NCI-H524 treated with DMSO at 0.1 percent for 48 hours (cell line): ENCODE measurements at regions not wholly inside any gene's neighbourhood (a gene's known extent, or its start where the extent isn't known, plus 50 kb on each side); places are given as distances from the start of the nearest gene placed in this dataset.
"Not testable (repeated sequence)": the region's sequence is repeated elsewhere in the genome, so short reads cannot be mapped to it uniquely, and the experiment has no call there.

Experiments used
- DNase-seq: peaks from one replicate; lab custom pipeline; 2025; lab: John Stamatoyannopoulos, UW

DNA sequence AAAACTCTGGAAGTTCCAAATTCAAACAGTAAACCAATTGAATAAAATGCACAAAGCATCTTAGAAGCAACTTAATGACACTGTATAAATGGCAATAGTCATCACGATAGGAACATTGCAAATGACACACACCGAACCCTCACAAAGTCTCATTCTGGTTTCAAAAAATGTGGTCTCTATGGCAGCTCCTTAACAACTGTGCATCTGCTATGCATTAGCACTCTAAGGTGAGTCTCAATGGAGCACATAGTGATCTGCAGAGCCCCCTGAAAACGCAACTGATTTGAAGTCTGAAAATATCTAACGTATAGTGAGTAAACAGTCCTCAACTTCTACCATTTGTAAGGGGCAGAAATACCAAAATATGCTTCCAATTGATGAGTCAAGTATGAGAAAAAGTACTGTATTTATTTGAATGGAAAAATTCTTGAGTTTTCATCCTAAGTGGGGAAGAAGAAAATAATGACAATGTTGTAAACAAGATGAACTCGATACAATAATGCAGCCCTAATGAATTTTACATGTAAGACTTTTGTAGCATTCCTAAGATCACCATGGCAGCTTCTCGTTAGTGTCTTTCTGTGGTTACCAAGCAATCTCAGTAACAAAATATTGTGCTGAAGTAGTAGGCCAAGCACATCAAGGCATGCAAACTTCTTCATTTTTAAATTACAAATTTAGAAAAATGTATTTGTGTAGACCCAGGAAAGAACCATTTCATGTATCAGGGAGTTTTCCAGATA lies 517.5 kb upstream of the FAM174A start:
- no peak for DNase-seq

- not testable (repeated sequence) for DNase-seq
These were observed 521.9 kb upstream of the FAM174A start for GRCh38 chr5:100013305-100013704.

DNA sequence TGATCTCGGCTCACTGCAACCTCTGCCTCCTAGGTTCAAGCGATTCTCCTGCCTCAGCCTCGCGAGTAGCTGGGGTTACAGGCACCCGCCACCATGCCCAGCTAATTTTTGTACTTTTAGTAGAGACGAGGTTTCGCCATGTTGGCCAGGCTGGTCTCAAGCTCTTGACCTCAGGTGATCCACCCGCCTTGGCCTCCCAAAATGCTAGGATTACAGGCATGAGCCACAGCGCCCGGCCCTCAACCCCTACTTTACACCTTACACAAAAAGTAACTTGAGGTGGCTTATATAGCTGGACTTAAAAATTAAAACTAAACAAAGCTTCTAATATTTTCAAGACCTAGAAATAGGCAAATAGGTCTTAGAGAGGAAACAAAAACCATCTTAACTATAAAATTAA lies 524.0 kb upstream of the FAM174A start:
- DNase-seq = not testable (repeated sequence)

DNA sequence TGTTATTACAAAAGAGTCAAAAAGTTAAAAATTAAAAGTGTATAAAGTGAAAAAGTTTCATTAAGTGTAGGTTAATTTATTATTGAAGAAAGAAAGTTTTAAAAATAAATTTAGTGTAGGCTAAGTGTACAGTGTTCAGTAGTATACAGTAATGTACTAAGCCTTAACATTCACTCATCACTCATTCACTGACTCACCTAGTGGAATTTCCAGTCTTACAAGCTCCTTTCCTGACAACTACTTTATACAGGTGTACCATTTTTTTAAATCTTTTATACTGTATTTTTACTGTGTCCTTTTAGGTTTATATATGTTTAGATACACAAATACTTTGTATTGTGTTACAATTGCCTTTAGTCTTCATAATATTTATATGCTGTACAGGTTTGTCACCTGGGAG lies 530.2 kb upstream of the FAM174A start:
- DNase-seq = no peak

- DNase-seq = no peak
These were observed 536.9 kb upstream of the FAM174A start for GRCh38 chr5:99998319-99998718.

GRCh38 chr5:99995407-99995806 lies 539.8 kb upstream of the FAM174A start:
- DNase-seq = no peak

GRCh38 chr5:99973779-99974178 lies 561.4 kb upstream of the FAM174A start:
- DNase-seq = no peak

- no peak for DNase-seq
These were observed 579.2 kb upstream of the FAM174A start for GRCh38 chr5:99955962-99956361.

- no peak for DNase-seq
These were observed 580.2 kb upstream of the FAM174A start for GRCh38 chr5:99955006-99955405.

GRCh38 chr5:99949969-99950524 lies 585.1 kb upstream of the FAM174A start:
- no peak for DNase-seq

- DNase-seq = no peak
These were observed 585.8 kb upstream of the FAM174A start for GRCh38 chr5:99949361-99949760.

- DNase-seq = no peak
These were observed 586.3 kb upstream of the FAM174A start for GRCh38 chr5:99948850-99949249.

DNA sequence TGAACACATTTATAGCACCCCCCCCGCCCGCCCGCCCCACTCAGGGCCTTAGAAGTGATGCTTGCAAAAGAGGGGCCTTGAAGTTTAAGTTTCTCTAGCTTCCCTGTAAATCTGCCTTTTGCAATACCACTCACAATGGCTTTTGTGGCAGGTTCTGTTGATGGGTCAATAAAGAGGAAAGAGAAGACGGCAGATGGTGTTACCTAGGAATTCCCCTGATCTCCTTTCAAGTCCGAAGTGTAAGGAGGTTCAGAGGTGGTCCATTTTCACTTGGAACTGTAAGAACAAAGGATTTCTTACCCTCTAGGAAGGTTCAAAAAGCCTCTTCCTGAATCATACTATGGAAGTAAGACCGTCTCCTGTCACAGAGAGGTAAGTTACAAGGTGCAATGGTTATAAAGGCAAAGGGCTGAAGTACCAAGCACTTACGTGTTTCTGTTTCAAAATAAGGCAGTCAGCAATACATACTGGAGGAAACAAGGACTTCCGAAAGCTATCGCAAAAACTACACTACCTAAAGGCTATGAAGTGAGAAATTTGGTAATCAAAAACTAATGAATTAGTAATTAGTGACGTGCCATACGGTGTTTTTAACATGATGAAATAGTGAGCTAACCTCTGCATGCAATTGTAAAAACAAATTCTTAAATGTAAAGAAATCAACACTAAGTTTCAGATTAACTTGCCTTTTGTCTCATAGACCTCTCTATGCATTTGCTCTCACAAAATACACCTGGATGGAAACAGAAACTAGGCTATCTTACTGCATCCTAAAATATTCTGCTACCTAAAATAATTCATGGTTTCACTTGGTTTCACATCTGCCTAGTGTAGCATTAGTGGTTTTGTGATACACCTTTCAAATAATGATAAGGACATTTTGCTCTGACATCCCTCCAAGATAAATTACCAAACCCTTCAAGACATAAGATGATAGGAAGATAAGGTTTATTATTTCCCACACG lies 589.4 kb upstream of the FAM174A start:
- no peak for DNase-seq

DNA sequence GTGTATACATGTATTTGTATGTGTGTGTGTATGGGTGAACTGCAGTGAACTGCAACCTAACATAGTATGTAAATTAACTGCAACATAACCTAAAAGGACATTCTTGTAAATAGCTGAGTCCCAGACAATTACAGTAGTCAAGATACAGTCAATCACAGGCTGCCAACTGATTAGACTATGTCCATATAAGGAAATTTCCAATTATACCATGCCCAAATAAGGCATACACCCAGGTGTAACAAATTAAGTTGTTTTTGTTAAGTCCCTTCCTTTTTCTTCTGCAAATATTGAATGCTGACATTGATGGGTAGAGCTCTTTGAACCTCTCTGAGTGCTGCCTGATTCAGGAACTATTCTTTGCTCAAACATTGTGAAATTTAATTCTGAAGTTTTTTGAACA lies 594.6 kb upstream of the FAM174A start:
- no peak for DNase-seq

GRCh38 chr5:99936911-99937310 lies 598.3 kb upstream of the FAM174A start:
- no peak for DNase-seq

DNA sequence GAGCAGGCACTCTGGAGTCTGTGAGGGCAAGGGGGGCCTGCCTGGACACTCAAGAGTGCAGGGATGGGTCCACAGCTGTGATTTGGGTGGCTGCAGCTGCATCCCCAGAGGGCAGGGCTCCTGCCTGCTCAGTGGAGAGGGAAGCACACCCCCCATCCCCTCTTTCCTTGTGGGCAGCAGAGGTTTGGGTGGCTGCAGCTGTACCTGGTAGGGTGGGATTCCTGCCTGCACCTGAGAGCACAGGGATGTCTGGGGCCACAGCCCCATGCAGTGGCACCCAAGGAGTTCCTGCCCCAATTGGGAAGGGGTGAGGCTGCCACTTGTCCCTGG lies 605.4 kb upstream of the FAM174A start:
- no peak for DNase-seq

DNA sequence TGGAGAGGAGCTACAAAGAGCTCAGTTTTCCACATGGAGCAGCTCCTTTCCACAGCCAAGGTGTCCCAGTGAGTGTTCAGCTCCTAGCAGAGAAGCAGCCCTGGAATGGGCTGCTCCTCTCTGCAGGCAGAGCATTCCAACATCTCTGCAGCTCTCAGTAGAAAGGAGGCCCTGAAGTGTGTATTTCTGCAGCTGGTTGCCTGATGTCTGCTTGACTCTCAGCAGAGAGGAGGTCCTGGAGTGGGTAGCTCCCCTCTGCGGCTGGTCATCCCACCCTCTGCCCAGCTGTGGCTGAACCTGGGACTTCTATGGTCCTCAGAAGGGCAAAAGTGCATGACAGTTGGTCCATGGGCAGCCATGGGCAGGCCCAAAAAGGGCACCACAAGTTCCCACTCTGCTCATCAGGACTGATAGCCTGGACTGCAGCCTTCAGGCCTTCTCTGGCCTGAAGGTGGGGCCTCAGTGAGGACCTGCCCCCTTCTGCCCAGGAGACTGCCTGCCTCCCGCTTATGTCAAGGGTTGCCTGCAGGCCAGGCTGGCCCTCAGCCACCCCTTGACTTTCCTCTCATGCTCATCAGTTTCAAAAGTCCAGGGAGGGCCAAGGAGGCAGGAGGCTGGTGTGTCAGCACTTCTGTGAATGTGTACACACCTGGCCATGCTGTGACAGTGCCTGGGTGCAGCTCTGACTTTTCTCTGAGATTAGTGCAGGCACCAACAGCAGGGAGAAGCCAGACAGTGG lies 605.9 kb upstream of the FAM174A start:
- no peak for DNase-seq

GRCh38 chr5:99928490-99928889 lies 606.7 kb upstream of the FAM174A start:
- no peak for DNase-seq

DNA sequence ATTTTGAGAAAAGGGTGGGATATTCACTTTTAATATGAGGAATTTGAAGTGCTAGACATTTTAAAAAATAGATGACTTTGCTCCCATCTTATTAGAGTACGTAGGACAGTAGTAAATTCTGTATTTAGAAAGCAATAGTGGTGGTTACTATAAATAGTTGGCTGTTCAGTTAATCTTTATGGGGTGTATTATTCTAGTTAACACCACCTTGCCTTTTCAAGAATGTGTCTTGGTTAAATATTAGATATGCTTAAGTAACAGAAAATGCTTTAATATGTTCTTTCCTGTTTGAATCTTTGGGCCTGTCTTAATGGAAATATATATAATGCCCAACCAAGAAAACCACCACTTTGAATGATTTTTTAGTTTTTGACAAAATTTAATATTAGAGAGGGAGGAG lies 608.7 kb upstream of the FAM174A start:
- DNase-seq = no peak

DNA sequence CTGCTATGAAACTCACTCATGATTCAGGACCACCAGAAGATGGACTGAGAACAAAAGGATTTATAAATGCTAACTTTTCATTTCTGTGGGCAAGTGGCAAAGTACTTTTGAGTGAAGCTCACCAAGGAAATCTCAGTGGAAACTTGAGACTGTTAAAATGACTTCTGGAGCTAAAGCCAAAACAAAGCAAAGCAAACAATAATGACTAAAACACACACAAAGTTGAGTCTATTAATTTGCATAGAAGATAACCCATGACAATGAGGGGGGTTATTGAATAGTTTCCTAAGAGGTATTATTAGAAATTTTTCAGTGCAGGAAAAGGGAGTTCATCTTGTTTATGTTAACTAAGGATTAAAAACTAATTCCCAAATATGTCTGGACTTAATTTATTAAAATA lies 612.8 kb upstream of the FAM174A start:
- DNase-seq = no peak

- DNase-seq = no peak
These were observed 623.2 kb upstream of the FAM174A start for GRCh38 chr5:99911971-99912370.

GRCh38 chr5:99906776-99907175 lies 628.4 kb upstream of the FAM174A start:
- DNase-seq = no peak
